ENCODE measurements at regions not wholly inside any gene's neighbourhood (a gene's known extent, or its start where the extent isn't known, plus 50 kb on each side); places are given as distances from the start of the nearest gene placed in this dataset.
A peak's percentile ranks its signal among the peaks of the same experiment; 100 is the strongest.

DNA sequence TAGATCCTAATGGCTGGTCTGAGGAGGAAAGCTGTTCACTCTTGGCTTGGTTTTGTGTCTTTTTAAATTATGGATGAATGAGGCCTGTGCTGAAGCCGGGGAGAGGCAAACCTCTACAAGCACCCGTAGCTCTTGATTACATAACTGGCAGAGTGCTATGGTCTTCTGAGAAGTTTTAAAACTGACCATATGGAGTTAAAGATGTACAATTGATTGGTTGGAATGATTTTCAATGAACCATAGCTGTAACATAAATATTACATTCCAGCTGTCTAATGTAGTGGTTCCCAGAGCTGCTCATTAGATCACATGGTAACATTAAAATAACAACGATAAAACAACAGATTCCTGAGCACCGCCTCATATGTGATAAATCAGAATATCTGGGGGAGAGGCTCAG, 71.1 kb upstream of the MAP4K3 start:
- no peaks in the 10 kb centered on the region for H3K4me1 ChIP-seq
- H3K27ac ChIP-seq: no peak overlapping the region

DNA sequence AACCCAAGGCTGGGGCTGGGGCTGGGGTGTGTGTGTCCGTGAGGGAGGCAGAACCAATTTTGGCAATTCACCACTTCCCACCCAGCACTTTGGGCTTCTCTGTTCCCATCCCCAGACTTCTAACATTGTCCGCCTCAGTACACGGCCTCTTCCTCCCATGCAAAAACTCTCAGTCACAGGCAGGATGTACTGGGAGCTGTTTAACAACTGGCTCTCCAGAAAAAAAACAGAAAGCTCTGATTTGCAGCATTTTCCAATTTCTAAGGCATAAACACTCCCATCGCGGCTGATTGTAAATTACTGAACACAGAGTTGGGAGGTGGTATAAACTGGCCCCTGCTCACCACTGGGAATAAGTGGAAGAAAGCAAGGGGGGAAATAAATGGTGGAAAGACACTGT, 73.1 kb upstream of the MAP4K3 start:
- no peaks in the 10 kb centered on the region for H3K36me3 ChIP-seq (ENCODE audit: control insufficient read depth, insufficient read depth, low read length)
- no peak overlapping the region for H3K4me2 ChIP-seq (ENCODE audit: low read length)
- no peaks in the 10 kb centered on the region for H3K79me2 ChIP-seq
- H3K9me3 ChIP-seq (ENCODE audit: control insufficient read depth, low read length): no peaks in the 10 kb centered on the region
- no peak overlapping the region for H3K4me3 ChIP-seq (ENCODE audit: low read depth, low read length)
- no peaks in the 10 kb centered on the region for H3K4me1 ChIP-seq
- no peaks in the 10 kb centered on the region for H3K27me3 ChIP-seq (ENCODE audit: control insufficient read depth, insufficient read depth, low read length)
- TF ChIP-seq, protein P1, sequence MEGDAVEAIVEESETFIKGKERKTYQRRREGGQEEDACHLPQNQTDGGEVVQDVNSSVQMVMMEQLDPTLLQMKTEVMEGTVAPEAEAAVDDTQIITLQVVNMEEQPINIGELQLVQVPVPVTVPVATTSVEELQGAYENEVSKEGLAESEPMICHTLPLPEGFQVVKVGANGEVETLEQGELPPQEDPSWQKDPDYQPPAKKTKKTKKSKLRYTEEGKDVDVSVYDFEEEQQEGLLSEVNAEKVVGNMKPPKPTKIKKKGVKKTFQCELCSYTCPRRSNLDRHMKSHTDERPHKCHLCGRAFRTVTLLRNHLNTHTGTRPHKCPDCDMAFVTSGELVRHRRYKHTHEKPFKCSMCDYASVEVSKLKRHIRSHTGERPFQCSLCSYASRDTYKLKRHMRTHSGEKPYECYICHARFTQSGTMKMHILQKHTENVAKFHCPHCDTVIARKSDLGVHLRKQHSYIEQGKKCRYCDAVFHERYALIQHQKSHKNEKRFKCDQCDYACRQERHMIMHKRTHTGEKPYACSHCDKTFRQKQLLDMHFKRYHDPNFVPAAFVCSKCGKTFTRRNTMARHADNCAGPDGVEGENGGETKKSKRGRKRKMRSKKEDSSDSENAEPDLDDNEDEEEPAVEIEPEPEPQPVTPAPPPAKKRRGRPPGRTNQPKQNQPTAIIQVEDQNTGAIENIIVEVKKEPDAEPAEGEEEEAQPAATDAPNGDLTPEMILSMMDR (IDR thresholded peaks at IDR 0.05): no peak
- H2AFZ ChIP-seq: no peak overlapping the region
- peak overlapping the region; percentile 8 for H3K27ac ChIP-seq
- H3K9ac ChIP-seq: no peak overlapping the region

More for the DNA sequence above, 71.1 kb upstream of the MAP4K3 start:
- Histone ChIP-seq H3K9me3 (ENCODE audit: control insufficient read depth, low read length) (no peaks in the 10 kb centered on the region), H3K4me2 (ENCODE audit: low read length) (no peak overlapping the region), H3K27me3 (ENCODE audit: control insufficient read depth, insufficient read depth, low read length) (no peaks in the 10 kb centered on the region), H2AFZ (no peak overlapping the region), H3K36me3 (ENCODE audit: control insufficient read depth, insufficient read depth, low read length) (no peaks in the 10 kb centered on the region), H3K4me3 (ENCODE audit: low read depth, low read length) (no peak overlapping the region), H3K79me2 (no peaks in the 10 kb centered on the region), H3K9ac (no peak overlapping the region)
- TF ChIP-seq, protein P1 (IDR thresholded peaks at IDR 0.05): no peak

DNA sequence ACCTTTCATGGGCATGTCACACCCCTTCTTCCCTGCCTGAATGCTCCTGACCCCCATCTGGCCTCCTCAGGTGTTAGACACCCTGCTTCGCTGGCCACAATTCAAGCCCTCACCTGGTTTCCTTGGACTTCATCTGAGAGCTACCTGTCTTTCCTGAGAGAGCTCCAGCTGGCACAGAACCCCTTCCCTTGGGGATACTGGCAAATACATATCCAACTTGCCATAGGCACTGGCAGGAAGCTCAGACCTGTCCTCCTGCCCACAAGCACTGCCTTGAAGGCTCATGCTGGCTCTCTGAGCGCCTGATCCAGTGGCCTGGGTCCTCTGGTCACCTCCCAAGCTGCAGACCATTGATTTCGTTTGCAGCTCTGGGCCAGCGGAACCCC, 74.1 kb upstream of the MAP4K3 start:
- H3K4me1 ChIP-seq: no peaks in the 10 kb centered on the region
- no peak overlapping the region for H3K4me2 ChIP-seq (ENCODE audit: low read length)
- H3K4me3 ChIP-seq (ENCODE audit: low read depth, low read length): no peak overlapping the region
- H3K9ac ChIP-seq: no peak overlapping the region
- H3K36me3 ChIP-seq (ENCODE audit: control insufficient read depth, insufficient read depth, low read length): no peaks in the 10 kb centered on the region
- no peak overlapping the region for H3K27ac ChIP-seq
- H2AFZ ChIP-seq: no peak overlapping the region
- H3K27me3 ChIP-seq (ENCODE audit: control insufficient read depth, insufficient read depth, low read length): no peaks in the 10 kb centered on the region
- TF ChIP-seq, protein P1 (IDR thresholded peaks at IDR 0.05): no peak
- no peaks in the 10 kb centered on the region for H3K9me3 ChIP-seq (ENCODE audit: control insufficient read depth, low read length)
- H3K79me2 ChIP-seq: no peaks in the 10 kb centered on the region

DNA sequence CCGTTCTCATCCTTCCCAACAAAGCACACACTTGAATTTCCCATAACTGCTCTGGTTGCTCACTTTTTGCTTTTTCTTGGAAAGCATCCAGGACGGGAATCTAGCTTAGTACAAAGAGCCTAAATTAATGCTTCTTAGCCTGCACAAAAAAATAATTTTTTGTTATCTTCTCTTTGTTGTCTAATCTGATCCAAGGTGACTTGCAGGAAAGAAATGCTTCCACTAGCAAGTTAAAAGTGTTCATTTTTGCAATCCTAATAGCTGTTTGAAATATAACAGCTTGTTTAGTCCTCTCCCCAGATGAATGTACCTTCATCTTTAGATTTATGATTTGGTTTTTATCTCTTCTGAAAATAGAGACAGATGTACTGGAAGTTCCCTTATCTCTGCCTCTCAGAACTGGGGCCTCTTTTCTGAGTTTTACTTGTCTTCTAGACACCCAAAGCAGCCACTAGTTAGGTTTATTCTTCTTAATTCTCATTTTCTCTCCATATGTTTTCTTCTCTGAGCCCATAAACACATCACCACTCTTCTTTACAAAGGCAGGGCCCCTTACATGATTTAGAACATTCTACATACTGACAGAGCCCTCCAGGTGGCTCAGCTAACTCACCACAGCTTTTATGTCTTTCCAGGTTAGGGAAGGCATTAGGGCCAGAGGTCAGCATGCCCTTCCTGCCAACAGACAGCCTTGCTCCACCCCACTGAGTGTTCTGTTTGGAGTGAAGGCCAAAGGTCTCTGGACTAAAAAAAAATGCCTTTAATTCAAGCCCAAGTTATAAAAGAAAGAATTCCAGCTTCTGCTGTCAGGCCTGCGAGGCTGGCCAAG, 74.7 kb upstream of the MAP4K3 start:
- Histone ChIP-seq H3K27ac (no peak overlapping the region), H3K4me1 (no peaks in the 10 kb centered on the region)

More for the DNA sequence above, 74.7 kb upstream of the MAP4K3 start:
- Histone ChIP-seq H3K9ac (no peak overlapping the region), H3K36me3 (ENCODE audit: control insufficient read depth, insufficient read depth, low read length) (no peaks in the 10 kb centered on the region), H2AFZ (no peak overlapping the region), H3K27me3 (ENCODE audit: control insufficient read depth, insufficient read depth, low read length) (no peaks in the 10 kb centered on the region), H3K79me2 (no peaks in the 10 kb centered on the region), H3K4me3 (ENCODE audit: low read depth, low read length) (no peak overlapping the region), H3K9me3 (ENCODE audit: control insufficient read depth, low read length) (no peaks in the 10 kb centered on the region), H3K4me2 (ENCODE audit: low read length) (no peak overlapping the region)
- TF ChIP-seq, protein P1 (IDR thresholded peaks at IDR 0.05): no peak
